ENCODE measurements at regions not wholly inside any gene's neighbourhood (a gene's known extent, or its start where the extent isn't known, plus 50 kb on each side); places are given as distances from the start of the nearest gene placed in this dataset.

DNA sequence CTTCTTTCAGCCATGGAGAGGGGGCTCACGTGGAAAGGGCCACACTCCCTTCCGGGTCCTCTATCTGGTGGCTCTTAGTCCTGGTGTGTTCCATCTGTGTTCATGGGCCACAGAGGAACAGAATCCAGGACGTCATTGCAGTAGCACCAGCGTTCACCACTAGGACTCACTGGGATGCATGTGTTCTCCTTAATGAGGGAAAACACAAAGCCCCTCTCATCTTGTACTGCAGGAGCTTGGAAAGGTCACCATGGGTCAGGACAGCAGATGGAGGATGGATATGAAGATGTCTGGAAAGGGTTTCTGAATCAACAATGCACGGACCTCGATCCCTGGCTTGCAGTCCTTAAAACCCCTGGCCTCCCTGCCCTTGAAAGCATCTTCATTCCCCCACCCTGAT lies 113.8 kb upstream of the THY1 start:
- TF ChIP-seq, protein P1, sequence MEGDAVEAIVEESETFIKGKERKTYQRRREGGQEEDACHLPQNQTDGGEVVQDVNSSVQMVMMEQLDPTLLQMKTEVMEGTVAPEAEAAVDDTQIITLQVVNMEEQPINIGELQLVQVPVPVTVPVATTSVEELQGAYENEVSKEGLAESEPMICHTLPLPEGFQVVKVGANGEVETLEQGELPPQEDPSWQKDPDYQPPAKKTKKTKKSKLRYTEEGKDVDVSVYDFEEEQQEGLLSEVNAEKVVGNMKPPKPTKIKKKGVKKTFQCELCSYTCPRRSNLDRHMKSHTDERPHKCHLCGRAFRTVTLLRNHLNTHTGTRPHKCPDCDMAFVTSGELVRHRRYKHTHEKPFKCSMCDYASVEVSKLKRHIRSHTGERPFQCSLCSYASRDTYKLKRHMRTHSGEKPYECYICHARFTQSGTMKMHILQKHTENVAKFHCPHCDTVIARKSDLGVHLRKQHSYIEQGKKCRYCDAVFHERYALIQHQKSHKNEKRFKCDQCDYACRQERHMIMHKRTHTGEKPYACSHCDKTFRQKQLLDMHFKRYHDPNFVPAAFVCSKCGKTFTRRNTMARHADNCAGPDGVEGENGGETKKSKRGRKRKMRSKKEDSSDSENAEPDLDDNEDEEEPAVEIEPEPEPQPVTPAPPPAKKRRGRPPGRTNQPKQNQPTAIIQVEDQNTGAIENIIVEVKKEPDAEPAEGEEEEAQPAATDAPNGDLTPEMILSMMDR (IDR thresholded peaks at IDR 0.05): no peak
- no peak for TF ChIP-seq EZH2 (IDR thresholded peaks at IDR 0.05)

All from neural progenitor cell (in vitro differentiated cells).